HEK293T (cell line): ENCODE measurements at regions not wholly inside any gene's neighbourhood (a gene's known extent, or its start where the extent isn't known, plus 50 kb on each side); places are given as distances from the start of the nearest gene placed in this dataset.

ENCODE experiments used
- CTCF ChIA-PET: fragments of 350-600 bp; formaldehyde crosslinking; extraction: SDS; loops from one replicate; lab custom pipeline; 2021; ENCODE audit warnings: antibody characterized with exemption, inconsistent platforms; lab: Yijun Ruan, JAX
- POLR2A ChIA-PET: fragments of 350-600 bp; formaldehyde crosslinking; extraction: SDS; loops from one replicate; lab custom pipeline; 2020; ENCODE audit warnings: antibody characterized with exemption, inconsistent platforms; lab: Yijun Ruan, JAX
- DNase-seq: peaks from one replicate; pipeline ENCODE4 v3.0.0; 2012; ENCODE audit warnings: mixed read lengths; ENCODE audit errors: extremely low spot score
- ARNT ChIP-seq: fragments of 450-650 bp; IDR thresholded peaks from 2 replicates; pipeline ENCODE4 v1.6.1; 2017; ENCODE audit warnings: mild to moderate bottlenecking
- BHLHE40 ChIP-seq: fragments of 450-650 bp; IDR thresholded peaks from 2 replicates; pipeline ENCODE4 v1.6.1; 2016; ENCODE audit warnings: mild to moderate bottlenecking, moderate library complexity, borderline replicate concordance
- CTBP1 ChIP-seq: fragments of 450-650 bp; IDR thresholded peaks from 2 replicates; pipeline ENCODE4 v1.6.1; 2016; ENCODE audit warnings: borderline replicate concordance
- ELF4 ChIP-seq: fragments of 450-650 bp; IDR thresholded peaks from 2 replicates; pipeline ENCODE4 v1.6.1; 2017; ENCODE audit warnings: antibody characterized with exemption
- FOXA1 ChIP-seq: fragments of 450-650 bp; IDR thresholded peaks from 2 replicates; pipeline ENCODE4 v1.6.1; 2016; ENCODE audit warnings: mild to moderate bottlenecking
- FOXK2 ChIP-seq: fragments of 450-650 bp; IDR thresholded peaks from 2 replicates; pipeline ENCODE4 v1.6.1; 2016; ENCODE audit warnings: mild to moderate bottlenecking
- FOXM1 ChIP-seq: fragments of 450-650 bp; IDR thresholded peaks from 2 replicates; pipeline ENCODE4 v1.6.1; 2017; ENCODE audit warnings: mild to moderate bottlenecking, borderline replicate concordance
- HDGF ChIP-seq: fragments of 450-650 bp; IDR thresholded peaks from 2 replicates; pipeline ENCODE4 v1.6.1; 2017; ENCODE audit warnings: antibody characterized with exemption, borderline replicate concordance
- L3MBTL2 ChIP-seq: fragments of 450-650 bp; conservative IDR thresholded peaks from 2 replicates; pipeline ENCODE4 v1.6.1; 2016; ENCODE audit warnings: mild to moderate bottlenecking
- LEF1 ChIP-seq: fragments of 450-650 bp; IDR thresholded peaks from 2 replicates; pipeline ENCODE4 v1.6.1; 2017; ENCODE audit warnings: mild to moderate bottlenecking, borderline replicate concordance
- NFRKB ChIP-seq: fragments of 450-650 bp; IDR thresholded peaks from 2 replicates; pipeline ENCODE4 v1.6.1; 2016; ENCODE audit warnings: mild to moderate bottlenecking, moderate library complexity
- PKNOX1 ChIP-seq: fragments of 450-650 bp; IDR thresholded peaks from 2 replicates; pipeline ENCODE4 v1.6.1; 2016
- SP1 ChIP-seq: fragments of 450-650 bp; IDR thresholded peaks from 2 replicates; pipeline ENCODE4 v1.6.1; 2017
- SUZ12 ChIP-seq: fragments of 450-650 bp; IDR thresholded peaks from 2 replicates; pipeline ENCODE4 v1.6.1; 2016; ENCODE audit warnings: mild to moderate bottlenecking
- TARDBP ChIP-seq: fragments of 450-650 bp; IDR thresholded peaks from 2 replicates; pipeline ENCODE4 v1.6.1; 2016
- ZNF384 ChIP-seq: fragments of 450-650 bp; IDR thresholded peaks from 2 replicates; pipeline ENCODE4 v1.6.1; 2016

DNA sequence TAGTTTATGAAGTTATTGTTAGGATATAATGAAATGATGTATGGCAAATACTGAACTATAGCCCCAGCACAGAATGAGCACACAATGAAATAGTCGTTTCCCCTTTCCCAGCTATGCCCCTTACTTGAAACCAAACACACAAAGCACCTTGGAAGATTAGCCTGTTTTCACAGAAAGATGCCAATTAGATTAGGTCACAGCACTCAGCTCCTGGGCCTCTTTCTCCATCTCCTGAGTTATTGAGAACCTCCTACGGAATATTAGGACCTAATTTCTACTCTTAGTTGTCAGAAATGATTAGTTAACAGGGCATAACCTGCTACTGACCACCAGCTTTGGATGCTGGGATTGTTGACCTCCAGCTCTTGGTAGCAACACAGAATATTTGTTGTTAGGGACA, 269.4 kb upstream of the ROPN1 start:
- TF ChIP-seq ELF4: no peak
- no peak for TF ChIP-seq ARNT
- no peak for DNase-seq

DNA sequence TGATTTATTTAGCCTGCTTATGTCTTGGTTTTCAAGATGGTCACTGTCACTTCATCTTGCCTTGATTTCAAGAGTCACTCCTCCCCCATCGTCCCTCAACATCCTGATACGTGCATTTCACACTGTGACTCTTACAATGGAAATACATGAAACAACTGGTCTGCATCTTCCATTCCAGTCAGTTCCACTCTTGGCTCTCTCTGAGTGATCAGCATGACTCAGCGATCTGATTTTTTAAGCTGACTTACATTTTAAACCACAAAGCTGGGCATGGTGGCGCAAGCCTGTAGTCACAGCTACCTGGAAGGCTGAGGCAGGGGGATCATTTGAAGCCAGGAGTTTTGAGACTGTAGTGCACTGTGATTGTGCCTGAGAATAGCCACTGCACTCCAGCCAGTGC, 271.2 kb upstream of the ROPN1 start:
- CTCF ChIA-PET: no interaction called here
- no peak for TF ChIP-seq ELF4
- TF ChIP-seq PKNOX1: no peak
- no peak for TF ChIP-seq CTBP1
- TF ChIP-seq ARNT: no peak
- no peak for TF ChIP-seq FOXM1
- TF ChIP-seq HDGF: no peak
- TF ChIP-seq SUZ12: no peak
- no peak for TF ChIP-seq TARDBP
- no peak for TF ChIP-seq NFRKB
- no peak for TF ChIP-seq L3MBTL2
- no peak for TF ChIP-seq ZNF384
- TF ChIP-seq LEF1: no peak
- no peak for TF ChIP-seq FOXK2
- TF ChIP-seq BHLHE40: no peak
- TF ChIP-seq SP1: no peak
- no peak for DNase-seq
- POLR2A ChIA-PET: no interaction called here

More for the DNA sequence above, 269.4 kb upstream of the ROPN1 start:
- POLR2A ChIA-PET: no interaction called here
- CTCF ChIA-PET: no interaction called here

DNA sequence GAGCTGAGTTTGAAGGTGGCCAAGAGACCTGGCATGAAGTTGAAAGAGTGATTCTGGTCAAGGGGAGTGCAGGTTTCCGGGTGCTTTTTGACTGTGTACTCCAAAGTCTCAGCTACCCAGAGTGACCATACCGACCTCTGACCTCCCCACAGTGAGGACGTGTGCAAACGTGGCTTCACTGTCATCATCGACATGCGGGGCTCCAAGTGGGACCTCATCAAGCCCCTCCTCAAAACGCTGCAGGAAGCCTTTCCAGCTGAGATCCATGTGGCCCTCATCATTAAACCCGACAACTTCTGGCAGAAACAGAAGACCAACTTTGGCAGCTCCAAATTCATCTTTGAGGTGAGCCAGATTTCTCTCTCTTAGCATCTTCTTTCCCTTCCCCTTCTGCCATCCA, 272.4 kb upstream of the ROPN1 start:
- ChIA-PET CTCF (no interaction called here), POLR2A (no interaction called here)
- no peak for TF ChIP-seq NFRKB
- TF ChIP-seq PKNOX1: no peak
- TF ChIP-seq FOXK2: no peak
- no peak for DNase-seq

GRCh38 chr3:124266487-124266886, 274.6 kb upstream of the ROPN1 start:
- TF ChIP-seq FOXA1 (no peak), NFRKB (no peak), PKNOX1 (peak; percentile 39), HDGF (no peak), FOXK2 (0 out of 2 replicates have a peak, but pooled peaks have one; percentile 18), ARNT (no peak), TARDBP (no peak), FOXM1 (no peak), SP1 (no peak), LEF1 (no peak)
- peak; percentile 53 for DNase-seq
- POLR2A ChIA-PET: no interaction called here
- CTCF ChIA-PET: no interaction called here

GRCh38 chr3:124267406-124267805, 275.5 kb upstream of the ROPN1 start:
- ChIA-PET CTCF (no interaction called here), POLR2A (no interaction called here)
- DNase-seq: no peak

GRCh38 chr3:124268355-124268754, 276.4 kb upstream of the ROPN1 start:
- no peak for DNase-seq
- CTCF ChIA-PET: interaction anchor here (1.0 kb wide), 1 partner anchor 19 kb away, joined by 3 read pairs; no protein-coding TSS in a partner anchor

More at GRCh38 chr3:124267406-124267805, 275.5 kb upstream of the ROPN1 start:
- TF ChIP-seq BHLHE40 (no peak), ARNT (no peak), TARDBP (no peak), NFRKB (no peak), FOXA1 (no peak), FOXM1 (no peak), PKNOX1 (no peak), HDGF (no peak)

More at GRCh38 chr3:124268355-124268754, 276.4 kb upstream of the ROPN1 start:
- no peak for TF ChIP-seq ZNF384
- no peak for TF ChIP-seq CTBP1
- no peak for TF ChIP-seq TARDBP
- no peak for TF ChIP-seq LEF1
- no peak for TF ChIP-seq SP1
- TF ChIP-seq SUZ12: no peak
- TF ChIP-seq ARNT: no peak
- TF ChIP-seq BHLHE40: no peak
- no peak for TF ChIP-seq PKNOX1
- no peak for TF ChIP-seq HDGF
- TF ChIP-seq FOXK2: no peak
- POLR2A ChIA-PET: no interaction called here
